Adrenal gland (tissue), 9 donors: ENCODE measurements at regions not wholly inside any gene's neighbourhood (a gene's known extent, or its start where the extent isn't known, plus 50 kb on each side); places are given as distances from the start of the nearest gene placed in this dataset.
"Not testable (repeated sequence)": the region's sequence is repeated elsewhere in the genome, so short reads cannot be mapped to it uniquely, and the experiment has no call there.

Experiments used
- DNase-seq, 7 donors: peaks; one replicate each; pipeline ENCODE4 v3.0.0-alpha.2; 2019 to 2020
- H3K27ac ChIP-seq, 5 donors: fragments of 200-600 bp; sonication (generic) in 4 of 5; 1 replicate in 3 of 5; 2 replicates in 2 of 5; pipeline versions ENCODE4 v1.5.1 to v1.8.0; 2016 to 2020; ENCODE audit warnings: mild to moderate bottlenecking in 1 of 5
- H3K27me3 ChIP-seq: fragments of 200-600 bp; 2 replicates; pipeline ENCODE4 v1.8.0; 2021
- H3K36me3 ChIP-seq, 2 donors: fragments of 200-600 bp; replicated peaks in 1 of 2; 1 replicate in 1 of 2; 2 replicates in 1 of 2; pipeline versions ENCODE4 v1.5.1 to v1.8.0; 2018 to 2022
- H3K4me1 ChIP-seq, 2 donors: fragments of 200-600 bp; replicated peaks in 1 of 2; 1 replicate in 1 of 2; 2 replicates in 1 of 2; pipeline versions ENCODE4 v1.5.1 to v1.8.0; 2018 to 2021
- H3K4me3 ChIP-seq, 4 donors: fragments of 200-600 bp; sonication (generic) in 3 of 4; one replicate each; pipeline ENCODE4 v1.5.1; 2016 to 2018
- H3K9me3 ChIP-seq, 3 donors: fragments of 200-600 bp; sonication (generic) in 1 of 3; replicated peaks in 1 of 3; 1 replicate in 2 of 3; 2 replicates in 1 of 3; pipeline versions ENCODE4 v1.5.1 to v1.8.0; 2016 to 2021
- WGBS, 4 donors: extraction: QIAGEN DNeasy Blood & Tissue Kit in 2 of 4; methylation state at CpG; one replicate each; pipeline versions ENCODE4 v1.1.5 to v1.1.7; 2013 to 2017; 5-methylcytosine and 5-hydroxymethylcytosine counted together
- intact Hi-C, 2 donors: fragments of 100-400 bp; cut with DNase I; formaldehyde crosslinking; loops; one replicate each; pipeline versions ENCODE4 v1.14.1 to v1.15.0; 2022 to 2023
- donor health status: healthy with polysubstance abuse.
- donor health status: Bipolar disorder and iron deficiency.
- donor health status: DM: yes; HTN: yes; CAD: no.
- donor health status: DM: no; HTN: no; CAD: no.
- donor health status: DM: no; HTN: no; CAD: no.

DNA sequence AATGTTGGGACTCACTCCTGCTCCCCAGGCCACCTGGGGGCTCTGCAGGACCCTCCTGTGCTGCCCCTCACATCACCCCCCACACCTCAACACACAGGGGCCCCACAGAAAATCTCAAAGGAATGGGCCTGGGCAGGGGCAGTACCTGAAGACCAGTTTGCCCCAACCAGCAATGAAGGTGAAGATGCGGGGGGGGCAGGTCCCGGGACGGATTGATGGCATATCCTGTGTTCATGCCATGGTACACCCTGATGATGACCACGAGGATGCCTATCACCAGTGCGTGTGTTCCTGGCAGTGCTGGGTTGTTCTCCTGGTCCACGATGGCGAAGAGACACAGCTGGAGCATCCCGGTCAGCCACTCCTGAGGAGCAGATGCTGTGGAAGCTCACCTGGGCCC is 663.0 kb downstream of the FOXD4L5 start:
- H3K27ac ChIP-seq, H3K9me3 ChIP-seq, H3K27me3 ChIP-seq, intact Hi-C loops, H3K4me1 ChIP-seq, H3K4me3 ChIP-seq, H3K36me3 ChIP-seq: not testable (repeated sequence)
- peak in 6 of 7 donors; percentile 0 to 19 (median 6) for DNase-seq
- WGBS, 4 donors, result 80 to 93% (median 87%) methylated on average over 4 to 5 of the region's 8 CpGs; no CpG with 5 or more reads in 1 of the 4 donors
